ENCODE measurements at regions not wholly inside any gene's neighbourhood (a gene's known extent, or its start where the extent isn't known, plus 50 kb on each side); places are given as distances from the start of the nearest gene placed in this dataset.

GRCh38 chr18:30072609-30073385, 969.7 kb downstream of the DSC3 start:
- Histone ChIP-seq H3K4me1 (ENCODE audit: control insufficient read depth in 1 of 2, insufficient read depth in 2 of 2, low read length in 2 of 2) (no peaks in the 10 kb centered on the region), H3K27ac (ENCODE audit: low read length) (no peak overlapping the region), H3K9me3 (ENCODE audit: control insufficient read depth in 1 of 2, low read length in 2 of 2) (peaks cover 0 to 19% of the 10 kb centered on the region in 2 donors), H3K36me3 (ENCODE audit: control insufficient read depth in 1 of 2, insufficient read depth in 2 of 2, low read length in 2 of 2) (no peaks in the 10 kb centered on the region), H3K4me3 (ENCODE audit: low read depth in 1 of 2, low read length in 2 of 2) (peak overlapping the region in 1 of 2 donors; percentile 17), H3K27me3 (ENCODE audit: low read depth, low read length) (no peaks in the 10 kb centered on the region)

GRCh38 chr18:30066288-30066687, 976.3 kb downstream of the DSC3 start:
- H3K36me3 ChIP-seq (ENCODE audit: control insufficient read depth in 1 of 2, insufficient read depth in 2 of 2, low read length in 2 of 2), result no peaks in the 10 kb centered on the region
- no peak overlapping the region for H3K27ac ChIP-seq (ENCODE audit: low read length)
- H3K9me3 ChIP-seq (ENCODE audit: control insufficient read depth in 1 of 2, low read length in 2 of 2), result peaks cover 0 to 5% of the 10 kb centered on the region in 2 donors
- no peaks in the 10 kb centered on the region for H3K27me3 ChIP-seq (ENCODE audit: low read depth, low read length)
- no peak overlapping the region for H3K4me3 ChIP-seq (ENCODE audit: low read depth in 1 of 2, low read length in 2 of 2)
- no peaks in the 10 kb centered on the region for H3K4me1 ChIP-seq (ENCODE audit: control insufficient read depth in 1 of 2, insufficient read depth in 2 of 2, low read length in 2 of 2)

- Histone ChIP-seq H3K4me1 (ENCODE audit: control insufficient read depth in 1 of 2, insufficient read depth in 2 of 2, low read length in 2 of 2) (no peaks in the 10 kb centered on the region), H3K4me3 (ENCODE audit: low read depth in 1 of 2, low read length in 2 of 2) (no peak overlapping the region), H3K36me3 (ENCODE audit: control insufficient read depth in 1 of 2, insufficient read depth in 2 of 2, low read length in 2 of 2) (no peaks in the 10 kb centered on the region), H3K27ac (ENCODE audit: low read length) (no peak overlapping the region), H3K9me3 (ENCODE audit: control insufficient read depth in 1 of 2, low read length in 2 of 2) (no peaks in the 10 kb centered on the region), H3K27me3 (ENCODE audit: low read depth, low read length) (no peaks in the 10 kb centered on the region)
These were observed 985.1 kb downstream of the DSC3 start for GRCh38 chr18:30057398-30057797.

- no peaks in the 10 kb centered on the region for H3K9me3 ChIP-seq (ENCODE audit: control insufficient read depth in 1 of 2, low read length in 2 of 2)
- H3K27ac ChIP-seq (ENCODE audit: low read length), result no peak overlapping the region
- H3K27me3 ChIP-seq (ENCODE audit: low read depth, low read length), result no peaks in the 10 kb centered on the region
- H3K4me3 ChIP-seq (ENCODE audit: low read depth in 1 of 2, low read length in 2 of 2), result no peak overlapping the region
- H3K36me3 ChIP-seq (ENCODE audit: control insufficient read depth in 1 of 2, insufficient read depth in 2 of 2, low read length in 2 of 2), result no peaks in the 10 kb centered on the region
- no peaks in the 10 kb centered on the region for H3K4me1 ChIP-seq (ENCODE audit: control insufficient read depth in 1 of 2, insufficient read depth in 2 of 2, low read length in 2 of 2)
These were observed 986.0 kb downstream of the DSC3 start for GRCh38 chr18:30056528-30056927.

- Histone ChIP-seq H3K4me3 (ENCODE audit: low read depth in 1 of 2, low read length in 2 of 2) (no peak overlapping the region), H3K4me1 (ENCODE audit: control insufficient read depth in 1 of 2, insufficient read depth in 2 of 2, low read length in 2 of 2) (no peaks in the 10 kb centered on the region), H3K36me3 (ENCODE audit: control insufficient read depth in 1 of 2, insufficient read depth in 2 of 2, low read length in 2 of 2) (no peaks in the 10 kb centered on the region), H3K27me3 (ENCODE audit: low read depth, low read length) (no peaks in the 10 kb centered on the region), H3K27ac (ENCODE audit: low read length) (no peak overlapping the region), H3K9me3 (ENCODE audit: control insufficient read depth in 1 of 2, low read length in 2 of 2) (no peaks in the 10 kb centered on the region)
These were observed 998.0 kb downstream of the DSC3 start for GRCh38 chr18:30044496-30044895.

- Histone ChIP-seq H3K36me3 (ENCODE audit: control insufficient read depth in 1 of 2, insufficient read depth in 2 of 2, low read length in 2 of 2) (no peaks in the 10 kb centered on the region), H3K27me3 (ENCODE audit: low read depth, low read length) (no peaks in the 10 kb centered on the region), H3K4me3 (ENCODE audit: low read depth in 1 of 2, low read length in 2 of 2) (no peak overlapping the region), H3K9me3 (ENCODE audit: control insufficient read depth in 1 of 2, low read length in 2 of 2) (no peaks in the 10 kb centered on the region), H3K27ac (ENCODE audit: low read length) (no peak overlapping the region), H3K4me1 (ENCODE audit: control insufficient read depth in 1 of 2, insufficient read depth in 2 of 2, low read length in 2 of 2) (no peaks in the 10 kb centered on the region)
These were observed 1003.3 kb downstream of the DSC3 start for GRCh38 chr18:30039201-30039600.

GRCh38 chr18:30034818-30035217, 1007.7 kb downstream of the DSC3 start:
- H3K4me1 ChIP-seq (ENCODE audit: control insufficient read depth in 1 of 2, insufficient read depth in 2 of 2, low read length in 2 of 2), result no peaks in the 10 kb centered on the region
- H3K9me3 ChIP-seq (ENCODE audit: control insufficient read depth in 1 of 2, low read length in 2 of 2), result no peaks in the 10 kb centered on the region
- no peak overlapping the region for H3K4me3 ChIP-seq (ENCODE audit: low read depth in 1 of 2, low read length in 2 of 2)
- H3K27me3 ChIP-seq (ENCODE audit: low read depth, low read length), result no peaks in the 10 kb centered on the region
- H3K36me3 ChIP-seq (ENCODE audit: control insufficient read depth in 1 of 2, insufficient read depth in 2 of 2, low read length in 2 of 2), result no peaks in the 10 kb centered on the region
- H3K27ac ChIP-seq (ENCODE audit: low read length), result no peak overlapping the region

GRCh38 chr18:30016179-30016578, 1026.4 kb downstream of the DSC3 start:
- Histone ChIP-seq H3K27ac (ENCODE audit: low read length) (no peak overlapping the region), H3K27me3 (ENCODE audit: low read depth, low read length) (no peaks in the 10 kb centered on the region), H3K4me3 (ENCODE audit: low read depth in 1 of 2, low read length in 2 of 2) (no peak overlapping the region), H3K4me1 (ENCODE audit: control insufficient read depth in 1 of 2, insufficient read depth in 2 of 2, low read length in 2 of 2) (no peaks in the 10 kb centered on the region), H3K9me3 (ENCODE audit: control insufficient read depth in 1 of 2, low read length in 2 of 2) (no peaks in the 10 kb centered on the region), H3K36me3 (ENCODE audit: control insufficient read depth in 1 of 2, insufficient read depth in 2 of 2, low read length in 2 of 2) (no peaks in the 10 kb centered on the region)

GRCh38 chr18:30004965-30005364, 1037.6 kb downstream of the DSC3 start:
- no peaks in the 10 kb centered on the region for H3K4me1 ChIP-seq (ENCODE audit: control insufficient read depth in 1 of 2, insufficient read depth in 2 of 2, low read length in 2 of 2)
- no peak overlapping the region for H3K27ac ChIP-seq (ENCODE audit: low read length)
- no peaks in the 10 kb centered on the region for H3K36me3 ChIP-seq (ENCODE audit: control insufficient read depth in 1 of 2, insufficient read depth in 2 of 2, low read length in 2 of 2)
- no peak overlapping the region for H3K4me3 ChIP-seq (ENCODE audit: low read depth in 1 of 2, low read length in 2 of 2)
- H3K27me3 ChIP-seq (ENCODE audit: low read depth, low read length), result no peaks in the 10 kb centered on the region
- H3K9me3 ChIP-seq (ENCODE audit: control insufficient read depth in 1 of 2, low read length in 2 of 2), result no peaks in the 10 kb centered on the region

- Histone ChIP-seq H3K4me1 (ENCODE audit: control insufficient read depth in 1 of 2, insufficient read depth in 2 of 2, low read length in 2 of 2) (no peaks in the 10 kb centered on the region), H3K4me3 (ENCODE audit: low read depth in 1 of 2, low read length in 2 of 2) (no peak overlapping the region), H3K9me3 (ENCODE audit: control insufficient read depth in 1 of 2, low read length in 2 of 2) (no peaks in the 10 kb centered on the region), H3K27me3 (ENCODE audit: low read depth, low read length) (no peaks in the 10 kb centered on the region), H3K36me3 (ENCODE audit: control insufficient read depth in 1 of 2, insufficient read depth in 2 of 2, low read length in 2 of 2) (no peaks in the 10 kb centered on the region), H3K27ac (ENCODE audit: low read length) (no peak overlapping the region)
These were observed 1060.3 kb downstream of the DSC3 start for GRCh38 chr18:29982218-29982617.

GRCh38 chr18:29979881-29980280, 1062.7 kb downstream of the DSC3 start:
- Histone ChIP-seq H3K9me3 (ENCODE audit: control insufficient read depth in 1 of 2, low read length in 2 of 2) (no peaks in the 10 kb centered on the region), H3K4me1 (ENCODE audit: control insufficient read depth in 1 of 2, insufficient read depth in 2 of 2, low read length in 2 of 2) (no peaks in the 10 kb centered on the region), H3K27ac (ENCODE audit: low read length) (no peak overlapping the region), H3K36me3 (ENCODE audit: control insufficient read depth in 1 of 2, insufficient read depth in 2 of 2, low read length in 2 of 2) (no peaks in the 10 kb centered on the region), H3K27me3 (ENCODE audit: low read depth, low read length) (no peaks in the 10 kb centered on the region), H3K4me3 (ENCODE audit: low read depth in 1 of 2, low read length in 2 of 2) (no peak overlapping the region)

- H3K27ac ChIP-seq (ENCODE audit: low read length), result no peak overlapping the region
These were observed 1072.7 kb downstream of the DSC3 start for GRCh38 chr18:29969876-29970275.

More at GRCh38 chr18:29969876-29970275, 1072.7 kb downstream of the DSC3 start:
- Histone ChIP-seq H3K27me3 (ENCODE audit: low read depth, low read length) (no peaks in the 10 kb centered on the region), H3K4me3 (ENCODE audit: low read depth in 1 of 2, low read length in 2 of 2) (no peak overlapping the region), H3K4me1 (ENCODE audit: control insufficient read depth in 1 of 2, insufficient read depth in 2 of 2, low read length in 2 of 2) (no peaks in the 10 kb centered on the region), H3K36me3 (ENCODE audit: control insufficient read depth in 1 of 2, insufficient read depth in 2 of 2, low read length in 2 of 2) (no peaks in the 10 kb centered on the region), H3K9me3 (ENCODE audit: control insufficient read depth in 1 of 2, low read length in 2 of 2) (no peaks in the 10 kb centered on the region)

Measured in muscle layer of duodenum (tissue), 2 donors.